SK-N-SH treated with all-trans-retinoic acid at 6 μM for 48 hours (cell line): ENCODE measurements at regions not wholly inside any gene's neighbourhood (a gene's known extent, or its start where the extent isn't known, plus 50 kb on each side); places are given as distances from the start of the nearest gene placed in this dataset.

ENCODE experiments used
- ARNTL ChIP-seq: fragments of 450-650 bp; formaldehyde crosslinking; IDR thresholded peaks from 2 replicates; pipeline ENCODE4 v1.5.0; 2020; ENCODE audit warnings: low read depth, mild to moderate bottlenecking, moderate library complexity, borderline replicate concordance
- CSRNP3 ChIP-seq: fragments of 250-450 bp; sonication (Bioruptor Pico); IDR thresholded peaks from 2 replicates; pipeline ENCODE4 v1.5.1; 2021; ENCODE audit warnings: mild to moderate bottlenecking, moderate library complexity
- ESRRG ChIP-seq: fragments of 250-450 bp; sonication (Bioruptor Pico); IDR thresholded peaks from 2 replicates; pipeline ENCODE4 v1.6.1; 2021; ENCODE audit warnings: mild to moderate bottlenecking
- OSR1 ChIP-seq: fragments of 250-450 bp; sonication (Bioruptor Pico); IDR thresholded peaks from 2 replicates; pipeline ENCODE4 v1.8.0; 2022; ENCODE audit warnings: moderate library complexity, mild to moderate bottlenecking, inconsistent platforms
- TOX ChIP-seq: fragments of 250-450 bp; sonication (Bioruptor Pico); IDR thresholded peaks from 2 replicates; pipeline ENCODE4 v1.8.0; 2021; ENCODE audit warnings: mild to moderate bottlenecking, moderate library complexity, borderline replicate concordance
- TSHZ2 ChIP-seq: fragments of 250-450 bp; sonication (Bioruptor Pico); IDR thresholded peaks from 2 replicates; pipeline ENCODE4 v1.5.0; 2020; ENCODE audit warnings: mild to moderate bottlenecking, moderate library complexity
- ZC3H10 ChIP-seq: fragments of 250-450 bp; sonication (Bioruptor Pico); IDR thresholded peaks from 2 replicates; pipeline ENCODE4 v1.5.1; 2021; ENCODE audit warnings: mild to moderate bottlenecking, moderate library complexity
- ZFP3 ChIP-seq: fragments of 250-450 bp; sonication (Bioruptor Pico); IDR thresholded peaks from 2 replicates; pipeline ENCODE4 v1.5.0; 2020; ENCODE audit warnings: mild to moderate bottlenecking, moderate library complexity
- ZFP30 ChIP-seq: fragments of 450-650 bp; formaldehyde crosslinking; IDR thresholded peaks from 2 replicates; pipeline ENCODE4 v1.5.0; 2022; ENCODE audit warnings: mild to moderate bottlenecking, moderate library complexity
- ZNF565 ChIP-seq: fragments of 450-650 bp; formaldehyde crosslinking; conservative IDR thresholded peaks from 2 replicates; pipeline ENCODE4 v1.5.0; 2020; ENCODE audit warnings: low read depth, mild to moderate bottlenecking, moderate library complexity
- ZNF70 ChIP-seq: fragments of 450-650 bp; formaldehyde crosslinking; IDR thresholded peaks from 2 replicates; pipeline ENCODE4 v1.5.0; 2020; ENCODE audit warnings: mild to moderate bottlenecking, moderate library complexity

DNA sequence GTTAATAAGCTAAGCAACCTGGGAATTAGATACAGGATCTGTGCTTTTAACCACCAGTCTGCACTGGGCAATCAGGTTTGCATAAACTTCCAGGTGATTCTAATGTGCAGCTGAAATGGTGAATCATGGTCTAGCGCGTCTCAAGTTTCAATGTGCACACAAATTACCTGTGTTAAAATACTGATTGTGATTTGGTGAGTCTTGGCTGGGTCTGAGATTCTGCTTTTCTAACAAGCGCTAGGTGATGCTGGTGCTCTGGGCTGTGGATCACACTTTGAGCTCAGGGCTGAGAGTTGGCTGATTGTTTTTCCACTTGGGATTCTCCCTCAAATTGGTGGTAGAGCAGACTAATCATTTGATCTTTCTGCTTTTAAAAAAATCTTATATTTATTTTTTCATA, 124.8 kb downstream of the C12orf75 start:
- TF ChIP-seq ZFP3 (CRISPR knock-in tag), result no peak
- TF ChIP-seq ZNF565 (CRISPR knock-in tag), result no peak
- TF ChIP-seq ZFP30, result no peak
- no peak for TF ChIP-seq TOX (CRISPR knock-in tag)
- TF ChIP-seq ZC3H10 (CRISPR knock-in tag), result no peak
- TF ChIP-seq ZNF70 (CRISPR knock-in tag), result no peak
- TF ChIP-seq TSHZ2 (CRISPR knock-in tag), result no peak
- TF ChIP-seq CSRNP3, result no peak
- TF ChIP-seq ARNTL (CRISPR knock-in tag), result no peak
- TF ChIP-seq ESRRG (CRISPR knock-in tag), result no peak
- no peak for TF ChIP-seq OSR1 (CRISPR knock-in tag)
